ELF-1 (cell line): ENCODE measurements at regions not wholly inside any gene's neighbourhood (a gene's known extent, or its start where the extent isn't known, plus 50 kb on each side); places are given as distances from the start of the nearest gene placed in this dataset.
"Not testable (repeated sequence)": the region's sequence is repeated elsewhere in the genome, so short reads cannot be mapped to it uniquely, and the experiment has no call there.

ENCODE experiments used
- DNase-seq: peaks from one replicate; pipeline ENCODE4 v3.0.0-alpha.2; 2016; ENCODE audit warnings: low read depth, low spot score

GRCh38 chr7:113600428-113600827 is 318.4 kb downstream of the PPP1R3A start:
- not testable (repeated sequence) for DNase-seq

GRCh38 chr7:113593455-113593854 is 325.4 kb downstream of the PPP1R3A start:
- DNase-seq: peak; percentile 90

- peak; percentile 9 for DNase-seq
Observed at GRCh38 chr7:113592924-113593323, 325.9 kb downstream of the PPP1R3A start.

GRCh38 chr7:113582471-113582870 is 336.3 kb downstream of the PPP1R3A start:
- DNase-seq: no peak

- DNase-seq: not testable (repeated sequence)
Observed at GRCh38 chr7:113563257-113563656, 355.6 kb downstream of the PPP1R3A start.

- no peak for DNase-seq
Observed at GRCh38 chr7:113562801-113563200, 356.0 kb downstream of the PPP1R3A start.

GRCh38 chr7:113562242-113562641 is 356.6 kb downstream of the PPP1R3A start:
- DNase-seq: no peak

- no peak for DNase-seq
Observed at GRCh38 chr7:113561446-113561845, 357.4 kb downstream of the PPP1R3A start.

- no peak for DNase-seq
Observed at GRCh38 chr7:113550966-113551365, 367.8 kb downstream of the PPP1R3A start.

GRCh38 chr7:113548561-113548960 is 370.2 kb downstream of the PPP1R3A start:
- no peak for DNase-seq

- no peak for DNase-seq
Observed at GRCh38 chr7:113548137-113548536, 370.7 kb downstream of the PPP1R3A start.

- DNase-seq: no peak
Observed at GRCh38 chr7:113521468-113521867, 397.3 kb downstream of the PPP1R3A start.

GRCh38 chr7:113519472-113519871 is 399.3 kb downstream of the PPP1R3A start:
- no peak for DNase-seq

GRCh38 chr7:113504691-113505090 is 386.3 kb upstream of the SMIM30 start:
- DNase-seq: no peak

- no peak for DNase-seq
Observed at GRCh38 chr7:113504142-113504541, 385.8 kb upstream of the SMIM30 start.

- not testable (repeated sequence) for DNase-seq
Observed at GRCh38 chr7:113496586-113496985, 378.2 kb upstream of the SMIM30 start.

- DNase-seq: not testable (repeated sequence)
Observed at GRCh38 chr7:113494797-113495566, 376.6 kb upstream of the SMIM30 start.

GRCh38 chr7:113491305-113491704 is 373.0 kb upstream of the SMIM30 start:
- DNase-seq: no peak

- DNase-seq: no peak
Observed at GRCh38 chr7:113487925-113488731, 369.8 kb upstream of the SMIM30 start.

GRCh38 chr7:113486548-113486947 is 368.2 kb upstream of the SMIM30 start:
- no peak for DNase-seq

GRCh38 chr7:113483657-113484056 is 365.3 kb upstream of the SMIM30 start:
- no peak for DNase-seq

GRCh38 chr7:113480537-113480936 is 362.2 kb upstream of the SMIM30 start:
- no peak for DNase-seq
